Osteoblast (primary cell): ENCODE measurements at regions not wholly inside any gene's neighbourhood (a gene's known extent, or its start where the extent isn't known, plus 50 kb on each side); places are given as distances from the start of the nearest gene placed in this dataset.

ENCODE experiments used
- DNase-seq: peaks from one replicate; pipeline ENCODE4 v3.0.0; 2011; ENCODE audit warnings: low spot score, mixed read lengths; ENCODE audit not compliant: insufficient read length; ENCODE audit errors: missing footprints
- H2AFZ ChIP-seq: 2 replicates; pipeline ENCODE4 v1.6.0; 2011; ENCODE audit warnings: mild to moderate bottlenecking, low read length
- H3K27ac ChIP-seq: 2 replicates; pipeline ENCODE4 v1.5.1; 2011; ENCODE audit warnings: mild to moderate bottlenecking, low read depth, low read length, moderate library complexity
- H3K27me3 ChIP-seq: 2 replicates; pipeline ENCODE4 v1.6.0; 2012; ENCODE audit warnings: mild to moderate bottlenecking, control low read depth, inconsistent platforms, low read length, moderate library complexity; ENCODE audit not compliant: insufficient read depth
- H3K36me3 ChIP-seq: 2 replicates; pipeline ENCODE4 v1.5.1; 2011; ENCODE audit warnings: mild to moderate bottlenecking, low read length, control low read depth, moderate library complexity; ENCODE audit not compliant: insufficient read depth
- H3K4me1 ChIP-seq: 2 replicates; pipeline ENCODE4 v1.5.1; 2011; ENCODE audit warnings: mild to moderate bottlenecking, low read length, control low read depth, moderate library complexity; ENCODE audit not compliant: insufficient read depth
- H3K4me2 ChIP-seq: 2 replicates; pipeline ENCODE4 v1.6.0; 2011; ENCODE audit warnings: mild to moderate bottlenecking, low read length; ENCODE audit not compliant: insufficient read depth
- H3K4me3 ChIP-seq: fragments of 200-600 bp; sonication (generic); 3 replicates; pipeline ENCODE4 v1.5.1; 2012; ENCODE audit warnings: mild to moderate bottlenecking, low read length, inconsistent platforms; ENCODE audit not compliant: insufficient read depth
- H3K79me2 ChIP-seq: 2 replicates; pipeline ENCODE4 v1.6.0; 2012; ENCODE audit warnings: mild to moderate bottlenecking, low read length, control low read depth, inconsistent platforms; ENCODE audit not compliant: insufficient read depth
- H3K9me3 ChIP-seq: 2 replicates; pipeline ENCODE4 v1.5.1; 2011; ENCODE audit warnings: low read depth, low read length, control low read depth
- H4K20me1 ChIP-seq: 2 replicates; pipeline ENCODE4 v1.6.0; 2012; ENCODE audit warnings: mild to moderate bottlenecking, low read length, control low read depth; ENCODE audit not compliant: insufficient read depth
- CTCF ChIP-seq: IDR thresholded peaks from 2 replicates; pipeline ENCODE4 v1.5.1; 2011; ENCODE audit warnings: mild to moderate bottlenecking, low read depth, low read length, moderate library complexity; ENCODE audit errors: extremely low read depth

GRCh38 chr4:79050541-79050880, 111.3 kb upstream of the PAQR3 start:
- no peak for TF ChIP-seq CTCF
- H3K4me3 ChIP-seq: no peak overlapping the region
- H3K9me3 ChIP-seq: no peaks in the 10 kb centered on the region
- no peak overlapping the region for H3K4me2 ChIP-seq
- no peaks in the 10 kb centered on the region for H3K27me3 ChIP-seq
- H3K79me2 ChIP-seq: no peaks in the 10 kb centered on the region
- H3K4me1 ChIP-seq: no peaks in the 10 kb centered on the region
- H3K36me3 ChIP-seq: no peaks in the 10 kb centered on the region
- H4K20me1 ChIP-seq: no peaks in the 10 kb centered on the region
- H2AFZ ChIP-seq: no peak overlapping the region
- no peak for DNase-seq
- no peak overlapping the region for H3K27ac ChIP-seq

- no peaks in the 10 kb centered on the region for H3K27me3 ChIP-seq
- no peak overlapping the region for H3K27ac ChIP-seq
- no peak overlapping the region for H3K4me2 ChIP-seq
- H2AFZ ChIP-seq: no peak overlapping the region
- no peak for TF ChIP-seq CTCF
- H3K4me1 ChIP-seq: no peaks in the 10 kb centered on the region
- no peaks in the 10 kb centered on the region for H3K79me2 ChIP-seq
- no peaks in the 10 kb centered on the region for H4K20me1 ChIP-seq
- H3K9me3 ChIP-seq: no peaks in the 10 kb centered on the region
- H3K4me3 ChIP-seq: no peak overlapping the region
- no peak for DNase-seq
- H3K36me3 ChIP-seq: no peaks in the 10 kb centered on the region
These were observed 110.8 kb upstream of the PAQR3 start for GRCh38 chr4:79049840-79050540.

GRCh38 chr4:79048878-79049277, 109.6 kb upstream of the PAQR3 start:
- H3K4me3 ChIP-seq: no peak overlapping the region
- H4K20me1 ChIP-seq: no peaks in the 10 kb centered on the region
- DNase-seq: no peak
- H3K4me2 ChIP-seq: no peak overlapping the region
- no peaks in the 10 kb centered on the region for H3K4me1 ChIP-seq
- no peaks in the 10 kb centered on the region for H3K79me2 ChIP-seq
- no peaks in the 10 kb centered on the region for H3K36me3 ChIP-seq
- H2AFZ ChIP-seq: no peak overlapping the region
- H3K27me3 ChIP-seq: no peaks in the 10 kb centered on the region
- TF ChIP-seq CTCF: no peak
- no peaks in the 10 kb centered on the region for H3K9me3 ChIP-seq
- H3K27ac ChIP-seq: no peak overlapping the region

GRCh38 chr4:79047316-79047715, 108.1 kb upstream of the PAQR3 start:
- no peak overlapping the region for H3K27ac ChIP-seq
- no peaks in the 10 kb centered on the region for H3K79me2 ChIP-seq
- H3K4me1 ChIP-seq: no peaks in the 10 kb centered on the region
- DNase-seq: no peak
- no peak overlapping the region for H3K4me3 ChIP-seq
- no peaks in the 10 kb centered on the region for H4K20me1 ChIP-seq
- no peak overlapping the region for H2AFZ ChIP-seq
- TF ChIP-seq CTCF: no peak
- no peak overlapping the region for H3K4me2 ChIP-seq
- H3K9me3 ChIP-seq: no peaks in the 10 kb centered on the region
- no peaks in the 10 kb centered on the region for H3K36me3 ChIP-seq
- no peaks in the 10 kb centered on the region for H3K27me3 ChIP-seq
